ENCODE measurements at regions not wholly inside any gene's neighbourhood (a gene's known extent, or its start where the extent isn't known, plus 50 kb on each side); places are given as distances from the start of the nearest gene placed in this dataset.
"Not testable (repeated sequence)": the region's sequence is repeated elsewhere in the genome, so short reads cannot be mapped to it uniquely, and the experiment has no call there.

- DNase-seq (ENCODE audit: insufficient read length, low spot score) (no peak), FAIRE-seq (no peak)
Measured at GRCh38 chr15:31579976-31580375, 253.3 kb downstream of the KLF13 start.

- no peak for DNase-seq (ENCODE audit: insufficient read length, low spot score)
- no peak for FAIRE-seq
Measured at GRCh38 chr15:31584195-31584594, 257.6 kb downstream of the KLF13 start.

- no peak for DNase-seq (ENCODE audit: insufficient read length, low spot score)
- no peak for FAIRE-seq
Measured at GRCh38 chr15:31585240-31585639, 258.6 kb downstream of the KLF13 start.

- FAIRE-seq (no peak), DNase-seq (ENCODE audit: insufficient read length, low spot score) (no peak)
Measured at GRCh38 chr15:31586841-31587240, 260.2 kb downstream of the KLF13 start.

- DNase-seq (ENCODE audit: insufficient read length, low spot score) = no peak
- FAIRE-seq = no peak
Measured at GRCh38 chr15:31587583-31587982, 260.9 kb downstream of the KLF13 start.

GRCh38 chr15:31590609-31591008 is 264.0 kb downstream of the KLF13 start:
- DNase-seq (ENCODE audit: insufficient read length, low spot score) (no peak), FAIRE-seq (no peak)

GRCh38 chr15:31591908-31592307 is 265.3 kb downstream of the KLF13 start:
- DNase-seq (ENCODE audit: insufficient read length, low spot score) (no peak), FAIRE-seq (no peak)

GRCh38 chr15:31597466-31597865 is 270.8 kb downstream of the KLF13 start:
- DNase-seq (ENCODE audit: insufficient read length, low spot score) (no peak), FAIRE-seq (no peak)

- DNase-seq (ENCODE audit: insufficient read length, low spot score) (no peak), FAIRE-seq (no peak)
Measured at GRCh38 chr15:31598620-31599019, 272.0 kb downstream of the KLF13 start.

GRCh38 chr15:31605467-31605931 is 278.9 kb downstream of the KLF13 start:
- DNase-seq (ENCODE audit: insufficient read length, low spot score) (no peak), FAIRE-seq (no peak)

- no peak for FAIRE-seq
Measured at GRCh38 chr15:31606194-31606669, 279.6 kb downstream of the KLF13 start.

GRCh38 chr15:31606931-31607497 is 280.4 kb downstream of the KLF13 start:
- DNase-seq (ENCODE audit: insufficient read length, low spot score) (no peak), FAIRE-seq (no peak)

More at GRCh38 chr15:31606194-31606669, 279.6 kb downstream of the KLF13 start:
- no peak for DNase-seq (ENCODE audit: insufficient read length, low spot score)

- DNase-seq (ENCODE audit: insufficient read length, low spot score) = no peak
Measured at GRCh38 chr15:31607656-31608055, 281.0 kb downstream of the KLF13 start.

GRCh38 chr15:31609258-31609681 is 282.6 kb downstream of the KLF13 start:
- FAIRE-seq = no peak
- no peak for DNase-seq (ENCODE audit: insufficient read length, low spot score)

More at GRCh38 chr15:31607656-31608055, 281.0 kb downstream of the KLF13 start:
- no peak for FAIRE-seq

- no peak for DNase-seq (ENCODE audit: insufficient read length, low spot score)
- FAIRE-seq = no peak
Measured at GRCh38 chr15:31609906-31610305, 283.3 kb downstream of the KLF13 start.

GRCh38 chr15:31615643-31616415 is 289.2 kb downstream of the KLF13 start:
- DNase-seq (ENCODE audit: insufficient read length, low spot score) (no peak), FAIRE-seq (no peak)

GRCh38 chr15:31623297-31623696 is 296.7 kb downstream of the KLF13 start:
- not testable (repeated sequence) for FAIRE-seq

GRCh38 chr15:31624115-31624514 is 297.5 kb downstream of the KLF13 start:
- peak; percentile 35 for FAIRE-seq
- DNase-seq (ENCODE audit: insufficient read length, low spot score) = not testable (repeated sequence)

More at GRCh38 chr15:31623297-31623696, 296.7 kb downstream of the KLF13 start:
- not testable (repeated sequence) for DNase-seq (ENCODE audit: insufficient read length, low spot score)

- not testable (repeated sequence) for DNase-seq (ENCODE audit: insufficient read length, low spot score); FAIRE-seq
Measured at GRCh38 chr15:31635715-31636114, 309.1 kb downstream of the KLF13 start.

- DNase-seq (ENCODE audit: insufficient read length, low spot score); FAIRE-seq: not testable (repeated sequence)
Measured at GRCh38 chr15:31636911-31637310, 310.3 kb downstream of the KLF13 start.

GRCh38 chr15:31643955-31644354 is 317.3 kb downstream of the KLF13 start:
- FAIRE-seq; DNase-seq (ENCODE audit: insufficient read length, low spot score): not testable (repeated sequence)

- not testable (repeated sequence) for FAIRE-seq; DNase-seq (ENCODE audit: insufficient read length, low spot score)
Measured at GRCh38 chr15:31644761-31645160, 318.1 kb downstream of the KLF13 start.
